IPS-20b (cell line): ENCODE measurements at regions not wholly inside any gene's neighbourhood (a gene's known extent, or its start where the extent isn't known, plus 50 kb on each side); places are given as distances from the start of the nearest gene placed in this dataset.

ENCODE experiments used
- H3K27ac ChIP-seq: one replicate; pipeline ENCODE4 v1.5.1; 2013; ENCODE audit warnings: low read length
- H3K27me3 ChIP-seq: 2 replicates; pipeline ENCODE4 v1.6.1; 2013; ENCODE audit warnings: mild to moderate bottlenecking, low read length, inconsistent platforms; ENCODE audit not compliant: insufficient read depth
- H3K36me3 ChIP-seq: 2 replicates; pipeline ENCODE4 v1.6.1; 2013; ENCODE audit warnings: low read depth, mild to moderate bottlenecking, inconsistent platforms, low read length, moderate library complexity; ENCODE audit not compliant: insufficient read depth
- H3K4me1 ChIP-seq: 2 replicates; pipeline ENCODE4 v1.6.1; 2013; ENCODE audit warnings: mild to moderate bottlenecking, control low read depth, inconsistent platforms, low read length, moderate library complexity; ENCODE audit not compliant: insufficient read depth
- H3K4me3 ChIP-seq: 2 replicates; pipeline ENCODE4 v1.5.1; 2013; ENCODE audit warnings: mild to moderate bottlenecking, low read length, inconsistent platforms
- H3K9ac ChIP-seq: 2 replicates; pipeline ENCODE4 v1.6.1; 2013; ENCODE audit warnings: low read depth, mild to moderate bottlenecking, inconsistent platforms, low read length, moderate library complexity
- H3K9me3 ChIP-seq: 2 replicates; pipeline ENCODE4 v1.6.1; 2013; ENCODE audit warnings: mild to moderate bottlenecking, low read depth, low read length, inconsistent platforms; ENCODE audit not compliant: insufficient read depth

- H3K9me3 ChIP-seq = no peaks in the 10 kb centered on the region
- no peak overlapping the region for H3K9ac ChIP-seq
- no peak overlapping the region for H3K4me3 ChIP-seq
- no peaks in the 10 kb centered on the region for H3K4me1 ChIP-seq
- H3K27me3 ChIP-seq = no peaks in the 10 kb centered on the region
- H3K36me3 ChIP-seq = no peaks in the 10 kb centered on the region
- no peak overlapping the region for H3K27ac ChIP-seq
These were observed 129.5 kb upstream of the ITGA1 start for GRCh38 chr5:52658246-52658645.

GRCh38 chr5:52660621-52661020 is 127.1 kb upstream of the ITGA1 start:
- no peak overlapping the region for H3K9ac ChIP-seq
- no peaks in the 10 kb centered on the region for H3K36me3 ChIP-seq
- H3K9me3 ChIP-seq = no peaks in the 10 kb centered on the region
- no peaks in the 10 kb centered on the region for H3K4me1 ChIP-seq
- H3K27me3 ChIP-seq = no peaks in the 10 kb centered on the region
- H3K27ac ChIP-seq = no peak overlapping the region
- no peak overlapping the region for H3K4me3 ChIP-seq

- Histone ChIP-seq H3K4me3 (no peak overlapping the region), H3K36me3 (no peaks in the 10 kb centered on the region), H3K9ac (no peak overlapping the region), H3K27ac (no peak overlapping the region), H3K9me3 (no peaks in the 10 kb centered on the region), H3K27me3 (no peaks in the 10 kb centered on the region), H3K4me1 (no peaks in the 10 kb centered on the region)
These were observed 125.7 kb upstream of the ITGA1 start for GRCh38 chr5:52661903-52662595.

- Histone ChIP-seq H3K4me3 (no peak overlapping the region), H3K27ac (no peak overlapping the region), H3K27me3 (no peaks in the 10 kb centered on the region), H3K4me1 (no peaks in the 10 kb centered on the region), H3K36me3 (no peaks in the 10 kb centered on the region), H3K9ac (no peak overlapping the region), H3K9me3 (no peaks in the 10 kb centered on the region)
These were observed 122.2 kb upstream of the ITGA1 start for GRCh38 chr5:52665559-52665958.

- Histone ChIP-seq H3K4me3 (no peak overlapping the region), H3K4me1 (no peaks in the 10 kb centered on the region), H3K36me3 (no peaks in the 10 kb centered on the region), H3K27ac (no peak overlapping the region), H3K9me3 (no peaks in the 10 kb centered on the region), H3K9ac (no peak overlapping the region), H3K27me3 (no peaks in the 10 kb centered on the region)
These were observed 119.6 kb upstream of the ITGA1 start for GRCh38 chr5:52668139-52668538.

GRCh38 chr5:52668544-52669185 is 119.1 kb upstream of the ITGA1 start:
- H3K9me3 ChIP-seq = no peaks in the 10 kb centered on the region
- H3K36me3 ChIP-seq = no peaks in the 10 kb centered on the region
- H3K4me1 ChIP-seq = no peaks in the 10 kb centered on the region
- H3K9ac ChIP-seq = no peak overlapping the region
- H3K27ac ChIP-seq = no peak overlapping the region
- no peak overlapping the region for H3K4me3 ChIP-seq
- H3K27me3 ChIP-seq = no peaks in the 10 kb centered on the region

GRCh38 chr5:52672459-52672858 is 115.3 kb upstream of the ITGA1 start:
- Histone ChIP-seq H3K9me3 (no peaks in the 10 kb centered on the region), H3K4me3 (no peak overlapping the region), H3K4me1 (no peaks in the 10 kb centered on the region), H3K9ac (no peak overlapping the region), H3K27me3 (no peaks in the 10 kb centered on the region), H3K36me3 (no peaks in the 10 kb centered on the region), H3K27ac (no peak overlapping the region)

GRCh38 chr5:52673495-52673894 is 114.2 kb upstream of the ITGA1 start:
- Histone ChIP-seq H3K9me3 (no peaks in the 10 kb centered on the region), H3K4me1 (no peaks in the 10 kb centered on the region), H3K4me3 (no peak overlapping the region), H3K36me3 (no peaks in the 10 kb centered on the region), H3K27me3 (no peaks in the 10 kb centered on the region), H3K27ac (no peak overlapping the region), H3K9ac (no peak overlapping the region)

- H3K4me3 ChIP-seq = no peak overlapping the region
- H3K9me3 ChIP-seq = no peaks in the 10 kb centered on the region
- no peaks in the 10 kb centered on the region for H3K36me3 ChIP-seq
- no peak overlapping the region for H3K27ac ChIP-seq
- no peak overlapping the region for H3K9ac ChIP-seq
- no peaks in the 10 kb centered on the region for H3K27me3 ChIP-seq
- H3K4me1 ChIP-seq = no peaks in the 10 kb centered on the region
These were observed 112.7 kb upstream of the ITGA1 start for GRCh38 chr5:52674815-52675545.

- Histone ChIP-seq H3K9me3 (no peaks in the 10 kb centered on the region), H3K36me3 (no peaks in the 10 kb centered on the region), H3K4me3 (no peak overlapping the region), H3K27me3 (no peaks in the 10 kb centered on the region), H3K27ac (no peak overlapping the region), H3K9ac (no peak overlapping the region), H3K4me1 (peaks cover 9% of the 10 kb centered on the region; the same call in 1 of the 2 replicates)
These were observed 105.2 kb upstream of the ITGA1 start for GRCh38 chr5:52682492-52682891.

- Histone ChIP-seq H3K36me3 (no peaks in the 10 kb centered on the region), H3K4me3 (no peak overlapping the region), H3K4me1 (peaks cover 9% of the 10 kb centered on the region; the same call in 1 of the 2 replicates), H3K9ac (no peak overlapping the region), H3K27ac (no peak overlapping the region), H3K9me3 (no peaks in the 10 kb centered on the region), H3K27me3 (no peaks in the 10 kb centered on the region)
These were observed 103.7 kb upstream of the ITGA1 start for GRCh38 chr5:52684051-52684450.

- H3K9me3 ChIP-seq = no peaks in the 10 kb centered on the region
- H3K27me3 ChIP-seq = no peaks in the 10 kb centered on the region
- no peaks in the 10 kb centered on the region for H3K36me3 ChIP-seq
- no peak overlapping the region for H3K27ac ChIP-seq
- H3K4me1 ChIP-seq = peaks cover 13% of the 10 kb centered on the region
- no peak overlapping the region for H3K9ac ChIP-seq
- no peak overlapping the region for H3K4me3 ChIP-seq
These were observed 102.2 kb upstream of the ITGA1 start for GRCh38 chr5:52685566-52685965.
